ENCODE measurements at regions not wholly inside any gene's neighbourhood (a gene's known extent, or its start where the extent isn't known, plus 50 kb on each side); places are given as distances from the start of the nearest gene placed in this dataset.

- WGBS, 4 donors = 63 to 69% (median 63%) methylated on average over 12 of the region's 12 CpGs
- no peak for ATAC-seq
These were observed 129.3 kb upstream of the NECTIN1 start for GRCh38 chr11:119858288-119858687.

GRCh38 chr11:119856681-119857485 lies 127.9 kb upstream of the NECTIN1 start:
- Histone ChIP-seq H3K27me3 (peaks cover 0 to 6% (median 0%) of the 10 kb centered on the region in 9 donors), H3K4me3 (no peak overlapping the region), H3K36me3 (no peaks in the 10 kb centered on the region), H3K27ac (no peak overlapping the region), H3K9me3 (no peaks in the 10 kb centered on the region), H3K4me1 (peaks cover 0 to 32% (median 2%) of the 10 kb centered on the region in 12 donors)
- ATAC-seq (no peak), DNase-seq (no peak)
- WGBS, 4 donors = 77 to 85% (median 80%) methylated on average over 7 to 10 of the region's 10 CpGs
- TF ChIP-seq POLR2A (IDR thresholded peaks at IDR 0.05) (no peak), CTCF (IDR thresholded peaks at IDR 0.05) (no peak)
- intact Hi-C loops (cut with DNase I) = no loop called here

More at GRCh38 chr11:119858288-119858687, 129.3 kb upstream of the NECTIN1 start:
- Histone ChIP-seq H3K9me3 (no peaks in the 10 kb centered on the region), H3K27ac (no peak overlapping the region), H3K4me1 (peaks cover 0 to 27% (median 2%) of the 10 kb centered on the region in 12 donors), H3K27me3 (peaks cover 0 to 6% (median 0%) of the 10 kb centered on the region in 9 donors), H3K4me3 (no peak overlapping the region), H3K36me3 (no peaks in the 10 kb centered on the region)
- intact Hi-C loops (cut with DNase I) = no loop called here
- DNase-seq = no peak
- TF ChIP-seq CTCF (IDR thresholded peaks at IDR 0.05) (no peak), POLR2A (IDR thresholded peaks at IDR 0.05) (no peak)

GRCh38 chr11:119855066-119855465 lies 126.1 kb upstream of the NECTIN1 start:
- TF ChIP-seq POLR2A (IDR thresholded peaks at IDR 0.05) (no peak), CTCF (IDR thresholded peaks at IDR 0.05) (no peak)
- Histone ChIP-seq H3K36me3 (no peaks in the 10 kb centered on the region), H3K9me3 (no peaks in the 10 kb centered on the region), H3K4me3 (no peak overlapping the region), H3K27me3 (peaks cover 0 to 6% (median 0%) of the 10 kb centered on the region in 9 donors), H3K4me1 (peaks cover 0 to 32% (median 2%) of the 10 kb centered on the region in 12 donors), H3K27ac (peak overlapping the region in 7 of 12 donors; percentile 2 to 74 (median 35))
- intact Hi-C loops (cut with DNase I) = no loop called here
- ATAC-seq = peak; percentile 55 to 89 (median 79)
- DNase-seq = peak in 1 of 5 donors; percentile 58
- WGBS, 4 donors = 26 to 35% (median 27%) methylated on average over 1 of the region's 1 CpG

GRCh38 chr11:119854521-119854920 lies 125.5 kb upstream of the NECTIN1 start:
- no peak for ATAC-seq
- 72 to 86% (median 78%) methylated on average over 7 of the region's 7 CpGs for WGBS, 4 donors
- Histone ChIP-seq H3K36me3 (no peaks in the 10 kb centered on the region), H3K4me1 (peaks cover 0 to 32% (median 2%) of the 10 kb centered on the region in 12 donors), H3K4me3 (no peak overlapping the region), H3K27ac (peak overlapping the region in 6 of 12 donors; percentile 5 to 74 (median 39)), H3K27me3 (peaks cover 0 to 6% (median 0%) of the 10 kb centered on the region in 9 donors), H3K9me3 (no peaks in the 10 kb centered on the region)
- no peak for DNase-seq
- no peak for TF ChIP-seq CTCF (IDR thresholded peaks at IDR 0.05)
- TF ChIP-seq POLR2A (IDR thresholded peaks at IDR 0.05) = no peak
- intact Hi-C loops (cut with DNase I) = no loop called here
